AG09319 (cell line): ENCODE measurements at regions not wholly inside any gene's neighbourhood (a gene's known extent, or its start where the extent isn't known, plus 50 kb on each side); places are given as distances from the start of the nearest gene placed in this dataset.

Experiments used
- DNase-seq: peaks from one replicate; pipeline ENCODE4 v3.0.0-alpha.2; 2010; ENCODE audit warnings: low read depth; ENCODE audit errors: extremely low read depth
- TF ChIP-seq, protein P1 (sequence below): IDR thresholded peaks from 2 replicates; pipeline ENCODE4 v1.5.1; 2011; ENCODE audit warnings: low read depth, mild to moderate bottlenecking, inconsistent platforms, low read length, moderate library complexity

- TF ChIP-seq, protein P1, sequence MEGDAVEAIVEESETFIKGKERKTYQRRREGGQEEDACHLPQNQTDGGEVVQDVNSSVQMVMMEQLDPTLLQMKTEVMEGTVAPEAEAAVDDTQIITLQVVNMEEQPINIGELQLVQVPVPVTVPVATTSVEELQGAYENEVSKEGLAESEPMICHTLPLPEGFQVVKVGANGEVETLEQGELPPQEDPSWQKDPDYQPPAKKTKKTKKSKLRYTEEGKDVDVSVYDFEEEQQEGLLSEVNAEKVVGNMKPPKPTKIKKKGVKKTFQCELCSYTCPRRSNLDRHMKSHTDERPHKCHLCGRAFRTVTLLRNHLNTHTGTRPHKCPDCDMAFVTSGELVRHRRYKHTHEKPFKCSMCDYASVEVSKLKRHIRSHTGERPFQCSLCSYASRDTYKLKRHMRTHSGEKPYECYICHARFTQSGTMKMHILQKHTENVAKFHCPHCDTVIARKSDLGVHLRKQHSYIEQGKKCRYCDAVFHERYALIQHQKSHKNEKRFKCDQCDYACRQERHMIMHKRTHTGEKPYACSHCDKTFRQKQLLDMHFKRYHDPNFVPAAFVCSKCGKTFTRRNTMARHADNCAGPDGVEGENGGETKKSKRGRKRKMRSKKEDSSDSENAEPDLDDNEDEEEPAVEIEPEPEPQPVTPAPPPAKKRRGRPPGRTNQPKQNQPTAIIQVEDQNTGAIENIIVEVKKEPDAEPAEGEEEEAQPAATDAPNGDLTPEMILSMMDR: no peak
- no peak for DNase-seq
These were observed 605.0 kb upstream of the CADM1 start for GRCh38 chr11:116109228-116109627.

DNA sequence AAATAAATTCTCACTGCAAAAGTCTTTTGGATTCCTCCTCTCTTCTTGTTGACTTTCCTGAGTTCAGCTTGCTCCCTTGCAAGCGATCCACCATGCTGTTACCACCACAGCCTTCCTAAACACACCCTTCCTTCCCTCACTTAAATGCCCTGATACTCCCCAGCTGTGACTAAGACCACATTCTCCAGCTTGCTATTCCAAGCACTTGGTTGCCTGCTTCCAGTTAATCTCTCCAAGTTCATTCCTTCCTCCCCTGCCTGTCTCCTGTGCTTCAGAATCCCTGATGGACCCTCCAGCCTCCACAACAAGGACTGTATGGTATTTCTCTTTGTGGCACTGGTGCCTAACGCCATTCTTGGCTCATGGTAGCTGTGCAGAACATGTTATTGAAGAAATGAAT is 603.9 kb upstream of the CADM1 start:
- no peak for DNase-seq
- TF ChIP-seq, protein P1: no peak

DNA sequence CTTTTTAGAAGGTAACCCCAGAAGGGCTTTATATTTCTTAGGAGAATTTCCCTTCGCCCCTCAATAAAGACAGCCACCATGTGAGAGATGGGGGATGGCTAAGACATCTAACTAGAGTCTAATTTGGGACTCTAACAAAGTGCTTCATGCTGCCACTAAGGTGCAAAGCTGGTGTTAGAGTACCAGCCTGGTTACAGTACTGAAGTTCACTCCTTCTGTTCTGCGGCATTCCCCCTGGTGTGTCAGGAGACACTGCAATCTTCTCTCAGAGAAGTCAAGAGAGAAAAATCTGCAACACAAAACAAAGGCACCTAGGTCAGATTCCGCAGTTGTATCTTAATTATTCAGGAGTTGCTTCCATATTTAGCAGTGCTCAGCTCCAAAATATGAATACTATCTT is 603.0 kb upstream of the CADM1 start:
- TF ChIP-seq, protein P1: no peak
- no peak for DNase-seq

DNA sequence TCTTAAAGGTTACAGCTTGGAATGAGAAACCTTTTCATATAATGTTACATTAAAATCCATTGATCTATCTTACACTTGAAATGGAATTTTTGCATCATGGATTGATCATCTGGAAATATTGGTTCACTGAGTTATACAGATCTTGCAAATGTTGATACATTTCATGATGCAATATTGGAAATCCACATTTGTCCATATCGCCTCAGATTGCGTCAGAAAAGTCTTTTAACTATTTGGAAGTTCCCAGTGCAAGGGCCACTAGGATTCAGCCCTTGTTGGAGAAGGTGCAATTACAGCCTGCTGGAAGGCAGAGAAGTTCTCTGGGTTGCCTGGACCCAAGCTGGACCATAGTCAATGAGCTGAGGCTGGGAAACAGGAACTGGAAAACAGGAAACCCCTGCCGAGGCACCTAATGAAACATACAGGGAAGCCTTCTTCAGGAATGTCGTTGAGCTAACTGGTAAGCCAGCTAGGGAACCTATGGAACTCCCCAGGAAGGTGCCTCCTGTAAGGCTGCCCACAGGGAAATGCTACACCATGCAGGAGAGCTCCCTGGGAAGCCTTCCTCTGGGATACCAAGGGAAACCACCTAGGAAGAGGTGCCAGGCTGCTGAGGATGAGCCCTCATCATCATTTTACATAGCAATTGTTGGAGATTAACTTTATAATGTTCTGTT is 600.4 kb upstream of the CADM1 start:
- TF ChIP-seq, protein P1: no peak
- no peak for DNase-seq

DNA sequence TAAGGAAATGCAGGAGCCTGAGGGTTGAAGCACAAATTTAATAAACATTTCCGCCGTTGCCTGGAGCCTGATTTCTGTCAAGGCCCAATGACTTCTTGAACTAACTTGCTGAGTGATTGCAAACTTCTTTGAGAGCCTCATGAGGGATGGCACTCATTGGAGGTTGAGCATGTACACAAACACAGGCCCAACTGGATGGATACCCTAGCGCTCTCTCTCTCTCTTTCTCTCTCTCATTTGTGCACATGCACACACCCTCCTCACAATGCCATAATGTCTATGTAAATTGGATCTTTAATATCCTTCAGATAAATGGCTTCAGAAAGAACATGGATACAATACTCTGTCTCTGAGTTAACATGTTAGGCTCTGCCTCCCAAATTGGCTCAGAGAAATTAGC is 597.7 kb upstream of the CADM1 start:
- DNase-seq: no peak
- TF ChIP-seq, protein P1: no peak

GRCh38 chr11:116100016-116100415 is 595.8 kb upstream of the CADM1 start:
- DNase-seq: no peak
- TF ChIP-seq, protein P1: no peak

DNA sequence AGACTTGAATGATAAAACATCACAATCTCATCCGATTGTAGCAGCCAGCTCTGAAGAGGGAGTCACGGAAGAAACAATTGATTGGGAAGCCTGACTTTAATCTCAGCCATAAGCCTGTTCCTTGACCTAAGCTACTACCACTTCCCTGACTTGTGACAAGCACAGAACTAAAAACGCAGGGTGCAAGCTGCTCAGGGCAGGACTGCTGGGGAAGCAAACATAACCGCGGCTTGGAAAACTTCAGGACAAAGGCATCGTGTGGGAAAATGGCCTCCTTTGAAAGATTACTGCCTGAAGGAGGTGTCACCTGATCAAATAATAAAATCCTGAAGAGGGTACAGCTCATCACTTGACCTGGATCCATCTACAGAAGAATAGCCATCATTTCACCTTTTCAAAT is 595.3 kb upstream of the CADM1 start:
- no peak for DNase-seq
- TF ChIP-seq, protein P1: no peak
